WERI-Rb-1 (cell line): ENCODE measurements at regions not wholly inside any gene's neighbourhood (a gene's known extent, or its start where the extent isn't known, plus 50 kb on each side); places are given as distances from the start of the nearest gene placed in this dataset.

Experiments used
- DNase-seq: peaks from one replicate; pipeline ENCODE4 v3.0.0-alpha.2; 2020
- H3K27ac ChIP-seq: fragments of 250-450 bp; sonication (Bioruptor Pico); 2 replicates; pipeline ENCODE4 v1.5.1; 2020; ENCODE audit warnings: mild to moderate bottlenecking, moderate library complexity
- H3K27me3 ChIP-seq: fragments of 250-450 bp; sonication (Bioruptor Pico); 2 replicates; pipeline ENCODE4 v1.5.1; 2021; ENCODE audit warnings: mild to moderate bottlenecking, low read depth, moderate library complexity; ENCODE audit not compliant: insufficient read depth, severe bottlenecking
- H3K36me3 ChIP-seq: fragments of 250-450 bp; sonication (Bioruptor Pico); 2 replicates; pipeline ENCODE4 v1.5.1; 2020; ENCODE audit warnings: mild to moderate bottlenecking, moderate library complexity
- H3K4me3 ChIP-seq: 2 replicates; pipeline ENCODE4 v1.5.1; 2011; ENCODE audit warnings: low read depth, mild to moderate bottlenecking, control low read depth, low read length
- H3K9me3 ChIP-seq: fragments of 250-450 bp; sonication (Bioruptor Pico); 2 replicates; pipeline ENCODE4 v1.5.1; 2021; ENCODE audit warnings: mild to moderate bottlenecking, moderate library complexity; ENCODE audit not compliant: severe bottlenecking
- TF ChIP-seq, protein P1 (sequence below): IDR thresholded peaks from 2 replicates; pipeline ENCODE4 v1.5.1; 2011; ENCODE audit warnings: low read depth, mild to moderate bottlenecking, control low read depth, inconsistent platforms, low read length

GRCh38 chr16:80147026-80147655 lies 393.7 kb upstream of the DYNLRB2 start:
- TF ChIP-seq, protein P1, sequence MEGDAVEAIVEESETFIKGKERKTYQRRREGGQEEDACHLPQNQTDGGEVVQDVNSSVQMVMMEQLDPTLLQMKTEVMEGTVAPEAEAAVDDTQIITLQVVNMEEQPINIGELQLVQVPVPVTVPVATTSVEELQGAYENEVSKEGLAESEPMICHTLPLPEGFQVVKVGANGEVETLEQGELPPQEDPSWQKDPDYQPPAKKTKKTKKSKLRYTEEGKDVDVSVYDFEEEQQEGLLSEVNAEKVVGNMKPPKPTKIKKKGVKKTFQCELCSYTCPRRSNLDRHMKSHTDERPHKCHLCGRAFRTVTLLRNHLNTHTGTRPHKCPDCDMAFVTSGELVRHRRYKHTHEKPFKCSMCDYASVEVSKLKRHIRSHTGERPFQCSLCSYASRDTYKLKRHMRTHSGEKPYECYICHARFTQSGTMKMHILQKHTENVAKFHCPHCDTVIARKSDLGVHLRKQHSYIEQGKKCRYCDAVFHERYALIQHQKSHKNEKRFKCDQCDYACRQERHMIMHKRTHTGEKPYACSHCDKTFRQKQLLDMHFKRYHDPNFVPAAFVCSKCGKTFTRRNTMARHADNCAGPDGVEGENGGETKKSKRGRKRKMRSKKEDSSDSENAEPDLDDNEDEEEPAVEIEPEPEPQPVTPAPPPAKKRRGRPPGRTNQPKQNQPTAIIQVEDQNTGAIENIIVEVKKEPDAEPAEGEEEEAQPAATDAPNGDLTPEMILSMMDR = no peak
- H3K9me3 ChIP-seq = no peaks in the 10 kb centered on the region
- no peak for DNase-seq

GRCh38 chr16:80144191-80144590 lies 396.6 kb upstream of the DYNLRB2 start:
- H3K9me3 ChIP-seq = no peaks in the 10 kb centered on the region
- H3K27ac ChIP-seq = no peak overlapping the region
- no peaks in the 10 kb centered on the region for H3K27me3 ChIP-seq
- H3K4me3 ChIP-seq = no peak overlapping the region
- H3K36me3 ChIP-seq = no peaks in the 10 kb centered on the region
- TF ChIP-seq, protein P1 = no peak
- DNase-seq = no peak

More at GRCh38 chr16:80147026-80147655, 393.7 kb upstream of the DYNLRB2 start:
- H3K36me3 ChIP-seq = no peaks in the 10 kb centered on the region
- no peaks in the 10 kb centered on the region for H3K27me3 ChIP-seq
- H3K27ac ChIP-seq = no peak overlapping the region
- no peak overlapping the region for H3K4me3 ChIP-seq

DNA sequence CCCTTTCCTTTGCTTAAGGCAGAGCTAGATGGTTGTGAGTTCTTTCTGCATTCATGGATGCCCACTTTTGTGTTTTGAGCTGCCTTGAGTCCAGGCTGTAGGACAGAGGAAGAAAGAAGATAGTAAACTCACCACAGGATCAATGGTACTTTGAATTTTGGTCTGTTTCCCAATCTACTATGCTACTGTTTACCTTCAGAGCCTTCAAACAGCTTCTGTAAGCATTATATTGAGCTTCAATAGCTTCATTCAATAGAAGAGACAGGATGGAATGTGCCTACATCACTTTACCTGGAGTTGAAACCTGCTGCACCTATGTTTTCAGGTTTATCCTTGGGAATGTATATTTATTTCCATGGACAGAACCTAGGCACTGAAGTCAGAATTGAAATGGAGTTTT lies 397.9 kb upstream of the DYNLRB2 start:
- no peaks in the 10 kb centered on the region for H3K36me3 ChIP-seq
- H3K4me3 ChIP-seq = no peak overlapping the region
- TF ChIP-seq, protein P1 = no peak
- no peak overlapping the region for H3K27ac ChIP-seq
- H3K9me3 ChIP-seq = no peaks in the 10 kb centered on the region
- H3K27me3 ChIP-seq = no peaks in the 10 kb centered on the region
- DNase-seq = no peak

- DNase-seq = no peak
- no peaks in the 10 kb centered on the region for H3K27me3 ChIP-seq
- H3K9me3 ChIP-seq = no peaks in the 10 kb centered on the region
- no peak overlapping the region for H3K4me3 ChIP-seq
- no peaks in the 10 kb centered on the region for H3K36me3 ChIP-seq
- TF ChIP-seq, protein P1 = no peak
- no peak overlapping the region for H3K27ac ChIP-seq
These were observed 398.5 kb upstream of the DYNLRB2 start for GRCh38 chr16:80142281-80142680.

- Histone ChIP-seq H3K27ac (no peak overlapping the region), H3K27me3 (no peaks in the 10 kb centered on the region), H3K4me3 (no peak overlapping the region), H3K9me3 (no peaks in the 10 kb centered on the region), H3K36me3 (no peaks in the 10 kb centered on the region)
- TF ChIP-seq, protein P1 = no peak
- no peak for DNase-seq
These were observed 411.0 kb upstream of the DYNLRB2 start for GRCh38 chr16:80129791-80130190.

DNA sequence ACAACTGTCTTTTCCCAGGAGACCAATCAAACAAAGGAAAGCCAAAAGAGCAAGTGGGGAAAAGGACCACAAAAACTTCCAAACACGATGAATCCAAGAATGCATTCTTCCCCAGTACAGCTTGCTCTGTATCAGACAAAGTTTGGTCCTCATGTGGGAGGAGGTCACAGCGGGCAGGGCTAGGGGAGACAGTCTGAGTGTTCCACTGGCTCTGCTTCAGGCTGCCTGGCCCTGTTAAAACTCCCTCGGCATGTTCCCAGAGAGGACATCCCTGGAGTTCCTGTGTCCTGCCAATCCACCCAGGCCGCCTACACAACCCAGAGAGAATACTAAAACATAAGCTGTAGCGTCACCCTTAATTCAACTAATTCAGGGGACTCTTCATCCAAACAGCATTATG lies 415.1 kb upstream of the DYNLRB2 start:
- H3K27me3 ChIP-seq = no peaks in the 10 kb centered on the region
- no peak overlapping the region for H3K4me3 ChIP-seq
- no peak for DNase-seq
- TF ChIP-seq, protein P1 = no peak
- no peaks in the 10 kb centered on the region for H3K36me3 ChIP-seq
- no peak overlapping the region for H3K27ac ChIP-seq
- no peaks in the 10 kb centered on the region for H3K9me3 ChIP-seq
